Superior temporal gyrus (tissue), 1 donor: ENCODE measurements at regions not wholly inside any gene's neighbourhood (a gene's known extent, or its start where the extent isn't known, plus 50 kb on each side); places are given as distances from the start of the nearest gene placed in this dataset.
"Not testable (repeated sequence)": the region's sequence is repeated elsewhere in the genome, so short reads cannot be mapped to it uniquely, and the experiment has no call there.

Source experiments
- DNase-seq: peaks from one replicate; pipeline ENCODE4 v3.0.0-alpha.2; 2016; ENCODE audit errors: extremely low spot score

DNA sequence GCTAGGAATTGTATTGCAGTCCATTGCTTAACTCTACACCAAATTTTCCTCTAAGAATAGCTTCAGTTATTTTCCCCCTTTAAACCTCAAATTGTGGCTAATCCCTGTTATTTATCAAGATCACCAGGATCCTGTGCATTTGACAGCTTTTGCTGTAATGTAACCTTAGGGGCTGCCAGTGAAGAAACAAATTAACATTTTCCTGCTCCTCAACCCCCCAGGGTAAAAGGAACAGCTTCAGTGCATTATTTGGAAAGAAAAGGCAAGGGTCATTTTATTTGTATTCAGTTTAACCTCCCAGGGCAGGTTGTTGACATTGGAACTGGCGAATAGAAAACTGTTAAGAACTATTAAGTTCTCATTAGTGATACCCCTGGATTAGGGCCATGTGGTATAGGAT is 57.0 kb downstream of the PCDH20 start:
- DNase-seq, result no peak

DNA sequence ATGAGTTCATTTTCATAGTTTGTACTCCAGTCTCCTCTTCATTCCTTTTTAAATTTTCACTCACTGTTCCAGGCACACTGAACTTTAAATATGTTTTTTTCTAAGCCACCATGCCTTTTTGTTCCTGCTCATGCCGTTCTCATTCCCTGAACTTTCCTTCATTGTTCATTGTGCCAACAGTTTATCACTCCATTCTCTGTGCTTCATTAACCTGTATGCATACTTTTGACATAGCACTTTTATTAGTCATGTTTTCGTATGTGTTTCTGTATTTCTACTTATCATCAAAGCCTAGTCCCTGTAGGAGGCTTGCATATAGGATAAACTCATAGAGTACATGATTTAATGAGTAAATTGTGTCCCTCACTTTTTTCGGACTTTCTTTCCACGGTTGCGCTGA is 65.3 kb downstream of the PCDH20 start:
- DNase-seq, result no peak

DNA sequence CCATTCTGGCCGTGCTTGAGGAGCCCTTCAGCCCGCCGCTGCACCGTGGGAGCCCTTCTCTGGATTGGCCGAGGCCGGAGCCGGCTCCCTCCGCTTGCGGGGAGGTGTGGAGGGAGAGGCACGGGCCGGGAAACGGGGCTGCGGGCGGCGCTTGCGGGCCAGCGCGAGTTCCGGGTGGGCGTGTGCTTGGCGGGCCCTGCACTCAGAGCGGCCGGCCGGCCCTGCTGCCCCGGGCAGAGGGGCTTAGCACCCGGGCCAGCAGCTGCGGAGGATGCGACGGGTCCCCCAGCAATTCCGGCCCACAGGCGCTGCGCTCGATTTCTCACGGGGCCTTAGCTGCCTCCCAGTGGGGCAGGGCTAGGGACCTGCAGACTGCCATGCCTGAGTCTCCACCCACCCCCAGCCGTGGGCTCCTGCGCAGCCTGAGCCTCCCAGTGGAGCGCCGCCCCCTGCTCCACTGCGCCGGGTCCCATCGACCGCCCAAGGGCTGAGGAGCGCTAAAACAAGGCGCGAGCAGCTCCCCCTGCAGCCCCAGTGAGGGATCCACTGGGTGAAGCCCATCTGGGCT is 76.5 kb downstream of the PCDH20 start:
- DNase-seq, result no peak

DNA sequence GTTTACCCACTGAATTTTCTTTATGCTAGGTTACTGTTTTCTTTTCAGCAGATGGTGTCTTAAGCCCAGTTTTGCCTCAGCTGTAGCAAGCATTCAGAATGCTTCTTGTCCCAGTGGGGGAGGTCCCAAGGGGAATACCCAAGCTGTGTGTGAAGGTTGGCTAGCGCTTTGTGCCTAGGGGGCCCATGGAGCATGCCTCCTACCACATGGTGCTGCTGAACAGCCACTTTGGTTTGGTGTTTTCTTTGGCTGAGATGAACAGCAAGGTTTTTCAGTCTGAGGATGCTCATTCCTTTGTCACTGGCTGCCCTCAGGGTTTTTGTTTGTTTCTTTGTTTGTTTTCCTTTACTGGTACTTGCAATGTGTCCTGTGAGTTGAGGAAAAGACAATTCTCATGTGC is 99.0 kb downstream of the PCDH20 start:
- DNase-seq, result no peak

DNA sequence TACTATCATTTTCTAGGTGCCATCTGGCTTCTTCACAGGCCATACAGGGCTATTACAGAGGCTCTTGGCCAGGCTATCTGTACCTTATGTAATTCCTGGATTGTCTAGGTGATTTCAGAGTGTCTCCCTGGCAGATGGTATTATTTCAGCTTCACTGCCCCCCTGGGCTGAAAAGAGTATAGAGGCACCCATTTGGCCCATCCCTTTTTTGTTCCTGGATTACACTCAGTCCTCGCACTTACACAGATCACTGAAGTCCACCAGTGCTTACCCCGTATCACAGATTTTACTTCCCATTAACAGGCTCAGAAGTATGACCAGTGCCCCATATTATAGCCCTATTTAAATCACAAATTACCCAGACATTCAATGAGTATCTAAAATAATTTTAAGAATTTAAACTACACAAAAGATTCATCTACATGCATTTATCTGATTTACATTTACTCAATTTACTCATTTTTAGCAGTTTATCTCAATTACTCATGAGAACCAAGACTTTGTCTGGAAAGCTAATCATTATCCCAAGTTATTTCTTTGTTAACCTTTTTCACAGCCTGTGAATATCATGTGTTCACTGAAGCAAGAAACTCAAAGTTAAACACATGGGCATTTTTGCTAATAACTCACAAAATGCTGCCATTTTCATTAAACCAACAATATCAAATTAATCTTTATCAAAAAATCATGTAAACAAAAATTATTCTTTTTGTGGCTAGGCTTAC is 121.0 kb downstream of the PCDH20 start:
- DNase-seq, result no peak

DNA sequence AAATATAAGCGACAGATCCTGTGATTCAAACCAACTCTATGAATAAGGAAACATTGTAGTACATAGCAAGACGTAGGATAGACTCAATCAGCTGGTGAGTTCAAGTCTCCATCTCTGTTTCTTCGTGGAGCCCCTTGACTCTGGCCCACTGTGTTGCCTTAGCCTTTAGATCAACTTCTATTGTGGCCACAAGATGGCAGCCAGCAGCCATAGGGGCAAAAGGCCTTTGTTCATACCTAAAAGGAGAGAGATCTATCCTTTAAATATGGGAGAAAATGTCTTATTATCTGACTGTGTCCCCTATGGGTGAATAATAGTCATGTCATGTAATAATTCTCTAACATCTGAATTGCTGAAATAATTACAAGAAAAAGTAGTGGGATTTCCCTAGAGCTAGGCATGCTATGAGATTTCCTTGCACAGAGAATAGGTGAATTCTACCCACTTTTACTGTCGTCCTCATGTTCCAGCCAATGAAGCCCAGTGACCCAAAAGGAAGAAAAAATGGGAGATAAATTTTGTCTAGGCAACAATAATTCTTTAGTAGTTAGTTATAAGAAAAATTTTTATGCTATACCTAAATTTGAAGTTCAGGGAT is 129.4 kb downstream of the PCDH20 start:
- DNase-seq, result no peak

DNA sequence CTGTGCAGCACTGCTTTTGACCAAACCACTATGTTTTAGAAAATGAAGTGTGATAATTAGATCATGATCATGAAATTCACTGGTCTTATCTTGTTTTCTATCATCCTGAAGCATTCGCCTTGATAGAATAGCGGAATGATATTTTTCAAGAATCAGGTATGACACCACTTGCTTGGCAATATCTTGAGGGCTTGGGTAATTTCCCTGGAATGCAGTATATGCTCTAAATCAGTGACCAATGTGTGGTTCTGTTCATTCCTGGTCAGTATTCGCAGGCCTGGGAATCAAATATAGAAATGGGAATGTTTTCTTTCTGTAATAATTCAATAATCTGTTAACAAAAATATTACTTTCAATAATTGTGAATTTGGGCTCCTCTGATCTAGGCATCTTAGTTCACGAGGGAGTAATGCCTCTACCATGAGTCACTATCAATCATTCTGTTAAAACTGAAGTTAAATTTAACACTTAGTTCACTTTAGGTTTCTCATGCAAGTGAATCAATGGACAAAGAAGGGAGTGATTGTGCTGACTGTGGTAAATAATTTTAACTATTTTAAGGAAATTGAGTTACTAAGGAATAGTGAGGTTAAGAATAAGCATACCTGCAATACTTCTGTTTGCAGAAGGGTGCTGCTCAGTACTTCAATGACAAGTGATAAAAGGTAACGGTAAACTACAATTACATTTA is 137.9 kb downstream of the PCDH20 start:
- DNase-seq, result no peak

DNA sequence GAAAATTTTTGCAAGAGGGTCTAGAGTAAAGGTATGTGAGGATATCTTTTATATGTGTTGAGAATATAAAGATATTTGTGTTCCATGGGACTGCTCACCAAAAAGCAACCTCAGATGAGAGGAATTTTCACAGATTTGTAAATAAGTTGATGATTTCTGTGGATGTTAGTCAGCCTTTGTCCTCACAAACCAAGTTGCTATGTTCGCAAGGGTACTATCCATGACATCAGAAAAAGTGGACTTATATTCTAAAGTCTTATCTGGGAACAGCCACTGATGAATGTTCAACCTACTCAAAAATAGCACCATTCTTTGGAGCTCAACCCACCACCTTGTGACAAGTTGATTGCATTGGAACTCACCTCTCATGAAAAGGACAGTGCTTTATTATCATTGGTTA is 138.6 kb downstream of the PCDH20 start:
- no peak for DNase-seq

DNA sequence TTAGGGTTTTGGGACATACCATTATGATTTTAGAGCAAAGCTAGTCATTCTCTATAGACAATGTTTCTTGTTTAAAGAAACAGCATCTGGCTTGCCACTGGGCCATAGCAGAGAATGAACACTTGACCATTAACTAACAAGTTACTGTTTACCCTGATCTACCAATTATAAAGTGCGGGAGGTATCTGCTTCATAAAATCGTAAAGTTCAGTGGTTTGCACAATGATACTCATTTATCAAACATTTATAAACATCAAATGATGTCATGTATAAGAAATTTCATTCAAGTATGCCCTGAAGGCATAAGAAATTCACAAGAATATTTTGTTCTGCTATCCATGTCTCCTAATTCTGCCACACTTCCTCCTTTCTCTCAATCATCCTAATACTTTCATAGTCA is 139.2 kb downstream of the PCDH20 start:
- DNase-seq, result no peak

DNA sequence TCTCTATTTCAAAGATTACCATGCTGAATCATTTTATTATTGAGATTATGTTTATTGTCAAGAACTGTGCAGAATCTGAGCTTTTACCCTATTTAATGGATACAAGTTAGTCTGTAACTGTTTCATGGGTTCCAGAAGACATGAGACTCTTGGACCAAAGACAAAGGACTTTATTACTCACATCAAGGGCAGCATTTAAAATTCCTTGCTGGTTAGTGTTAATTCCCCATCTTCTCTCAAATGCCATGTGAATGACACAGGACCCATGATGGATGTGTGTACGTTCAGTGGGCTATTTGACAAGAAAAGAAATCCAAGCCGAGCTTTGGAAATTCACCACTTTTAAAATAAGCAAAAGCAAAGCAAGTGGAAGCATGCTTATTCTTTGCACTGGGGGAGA is 139.9 kb downstream of the PCDH20 start:
- no peak for DNase-seq

DNA sequence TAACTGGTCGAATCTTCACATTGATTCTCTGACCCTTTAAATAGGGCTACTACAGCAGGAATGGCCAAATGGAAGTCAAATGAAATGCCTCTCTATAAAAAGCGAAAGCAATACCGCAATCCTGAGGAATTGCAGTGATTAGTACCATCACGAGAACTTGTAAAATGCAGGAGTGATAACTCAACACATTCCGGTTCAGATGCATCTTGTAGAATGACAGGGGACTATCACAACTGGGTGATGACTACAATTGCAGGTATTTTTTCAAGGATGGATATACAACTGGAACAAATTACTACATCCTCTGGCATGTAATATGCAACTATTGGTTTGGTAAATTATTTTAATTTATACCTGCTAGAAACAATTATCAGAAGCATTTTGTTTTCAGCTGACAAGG is 140.4 kb downstream of the PCDH20 start:
- no peak for DNase-seq

DNA sequence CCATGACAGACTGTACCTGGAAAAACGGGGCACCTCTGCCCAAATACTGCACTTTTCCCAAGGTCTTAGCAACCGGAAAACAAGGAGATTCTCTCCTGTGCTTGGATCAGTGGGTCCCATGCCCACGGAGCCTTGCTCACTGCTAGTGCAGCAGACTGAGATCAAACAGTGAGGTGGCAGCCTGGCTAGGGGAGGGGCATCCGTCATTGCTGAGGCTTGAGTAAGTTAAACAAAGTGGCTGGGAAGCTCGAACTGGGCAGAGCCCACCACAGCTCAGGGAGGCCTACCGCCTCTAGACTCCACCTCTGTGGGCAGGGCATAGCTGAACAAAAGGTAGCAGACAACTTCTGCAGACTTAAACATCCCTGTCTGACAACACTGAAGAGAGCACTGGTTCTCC is 148.8 kb downstream of the PCDH20 start:
- not testable (repeated sequence) for DNase-seq

DNA sequence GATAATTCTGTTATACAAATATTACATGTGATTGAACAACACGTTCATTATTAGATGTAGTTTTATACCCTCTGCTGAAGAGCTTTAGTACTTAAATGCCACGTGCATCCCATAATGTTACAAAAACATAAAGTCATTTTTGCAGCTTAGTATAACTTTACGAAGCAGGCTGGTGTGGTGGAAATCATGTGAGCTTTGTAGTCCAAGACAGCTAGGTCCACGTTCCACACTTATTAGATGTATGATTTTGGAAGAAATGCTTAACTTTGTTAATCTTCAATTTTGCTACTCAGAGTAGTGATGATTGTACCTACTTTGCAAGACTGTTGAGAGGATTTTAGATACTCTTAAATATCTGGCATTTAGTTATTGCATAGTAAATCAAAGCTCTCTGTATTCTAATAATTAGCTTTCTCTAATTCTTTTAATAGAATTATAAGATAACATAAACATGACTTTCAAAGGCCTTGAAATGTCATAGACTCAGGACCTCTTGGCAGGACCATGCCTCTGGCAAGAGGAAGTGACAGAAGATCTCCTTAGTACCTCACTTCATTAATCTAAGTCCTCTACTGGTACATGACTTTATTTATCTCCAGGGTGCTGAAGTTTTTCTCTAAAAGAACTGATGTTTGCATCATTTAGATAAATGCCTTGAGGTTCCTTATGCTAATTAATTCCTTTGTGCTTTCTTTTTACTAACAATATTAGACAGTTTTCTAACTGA is 153.7 kb downstream of the PCDH20 start:
- no peak for DNase-seq

DNA sequence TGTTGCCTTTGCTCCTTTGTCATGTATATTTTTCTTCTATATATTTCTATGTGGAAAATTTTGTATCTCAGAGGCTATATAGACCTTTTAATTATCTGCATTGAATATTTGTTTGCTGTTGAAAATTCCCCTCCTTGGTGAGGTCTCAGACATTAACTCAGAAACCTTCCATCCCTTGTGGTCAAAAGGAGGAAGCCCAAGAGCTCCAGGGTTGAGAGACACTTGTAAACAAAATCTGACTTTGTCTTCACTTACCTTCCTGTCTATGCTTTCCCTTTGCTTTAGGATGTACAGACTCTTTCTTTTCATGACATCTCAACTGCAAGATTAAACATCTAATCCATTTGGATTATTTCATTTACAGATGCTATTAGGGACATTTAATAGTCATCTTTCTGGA is 157.5 kb downstream of the PCDH20 start:
- DNase-seq, result no peak

DNA sequence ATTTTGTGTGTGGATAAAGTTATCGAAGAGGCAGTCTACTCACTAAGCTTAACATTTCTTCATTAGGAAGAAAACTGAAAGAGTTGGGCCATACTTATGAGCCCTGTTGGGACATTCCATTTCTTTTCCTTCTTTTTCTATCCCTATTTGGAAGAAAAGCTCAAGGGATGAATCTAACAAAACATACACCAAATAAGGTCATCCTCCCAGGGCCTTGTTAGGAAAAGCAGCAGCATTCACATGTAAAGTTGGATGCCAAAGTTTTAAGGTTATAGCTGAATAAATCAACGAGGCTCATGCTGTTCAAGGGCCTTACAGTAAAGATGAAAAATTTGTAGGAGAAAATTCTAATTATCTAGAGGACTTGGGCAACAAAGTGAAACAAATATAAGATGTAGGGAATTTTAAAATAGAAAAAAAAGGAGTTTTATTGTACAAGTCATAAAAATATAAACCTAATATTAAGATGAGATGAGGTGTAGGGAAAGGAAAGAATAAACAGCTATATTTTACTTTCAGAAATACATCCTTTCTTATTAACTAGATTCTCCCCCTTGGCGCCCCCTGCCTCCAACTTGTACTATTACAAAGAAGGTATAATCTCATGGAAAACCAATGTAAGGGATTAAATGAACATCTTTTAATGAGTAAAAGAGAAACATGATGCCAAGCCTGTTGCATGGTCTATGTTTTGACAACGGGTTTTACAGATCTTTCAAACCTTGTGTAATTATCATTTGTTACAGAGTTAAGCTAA is 160.4 kb downstream of the PCDH20 start:
- no peak for DNase-seq

DNA sequence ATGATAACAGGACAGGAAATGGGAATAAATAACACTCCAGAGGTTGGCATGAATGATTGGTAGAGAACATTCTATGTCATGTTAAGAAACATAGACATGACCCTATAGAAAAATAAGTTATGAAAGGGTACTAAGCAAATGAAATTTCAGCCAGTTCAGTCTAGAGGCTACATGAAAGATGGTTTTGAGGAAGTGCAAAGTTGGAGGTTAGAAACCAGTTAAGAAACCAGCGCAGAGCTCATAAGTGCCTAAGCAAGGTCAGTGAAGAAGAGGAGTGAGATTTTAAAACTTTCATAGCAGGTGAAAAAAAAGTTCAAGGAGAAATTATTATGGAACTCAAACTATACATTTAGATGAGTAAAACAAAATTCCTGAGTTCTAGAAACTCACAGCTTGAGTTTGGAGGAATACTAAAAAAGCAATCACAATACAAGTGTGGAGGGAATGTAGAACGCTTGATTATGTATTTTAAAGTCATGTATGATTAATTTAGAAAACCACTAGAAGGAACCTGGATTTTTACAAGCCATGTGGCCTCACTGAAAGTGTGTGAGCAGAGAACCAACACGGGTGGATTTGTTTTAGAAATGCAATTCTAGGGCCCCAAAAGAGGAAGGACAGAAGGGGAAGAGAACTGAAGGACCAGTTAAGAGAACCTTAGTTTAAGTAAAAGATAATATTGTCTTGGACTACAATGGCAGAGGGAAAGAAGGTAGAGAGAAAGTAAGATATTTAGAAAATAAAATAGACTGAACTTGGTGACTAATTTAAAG is 162.4 kb downstream of the PCDH20 start:
- DNase-seq, result no peak

DNA sequence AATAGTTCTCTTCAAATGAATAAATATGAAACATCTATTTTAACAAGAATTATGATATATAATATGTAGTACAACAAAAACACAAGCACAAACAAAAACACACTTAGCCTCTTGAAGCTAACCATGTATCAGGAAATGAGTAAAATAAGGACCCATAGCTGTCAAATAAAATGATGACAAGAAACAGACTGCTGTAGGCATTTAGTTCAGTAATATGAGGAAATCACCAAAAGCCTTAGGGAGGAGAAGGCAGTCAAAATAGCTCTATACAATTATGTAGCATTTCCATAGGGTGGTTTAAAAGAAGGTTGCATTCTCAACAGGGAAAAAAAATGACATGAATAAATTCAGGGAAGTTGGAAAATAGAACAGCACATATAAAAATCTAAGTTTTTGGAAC is 163.4 kb downstream of the PCDH20 start:
- no peak for DNase-seq

DNA sequence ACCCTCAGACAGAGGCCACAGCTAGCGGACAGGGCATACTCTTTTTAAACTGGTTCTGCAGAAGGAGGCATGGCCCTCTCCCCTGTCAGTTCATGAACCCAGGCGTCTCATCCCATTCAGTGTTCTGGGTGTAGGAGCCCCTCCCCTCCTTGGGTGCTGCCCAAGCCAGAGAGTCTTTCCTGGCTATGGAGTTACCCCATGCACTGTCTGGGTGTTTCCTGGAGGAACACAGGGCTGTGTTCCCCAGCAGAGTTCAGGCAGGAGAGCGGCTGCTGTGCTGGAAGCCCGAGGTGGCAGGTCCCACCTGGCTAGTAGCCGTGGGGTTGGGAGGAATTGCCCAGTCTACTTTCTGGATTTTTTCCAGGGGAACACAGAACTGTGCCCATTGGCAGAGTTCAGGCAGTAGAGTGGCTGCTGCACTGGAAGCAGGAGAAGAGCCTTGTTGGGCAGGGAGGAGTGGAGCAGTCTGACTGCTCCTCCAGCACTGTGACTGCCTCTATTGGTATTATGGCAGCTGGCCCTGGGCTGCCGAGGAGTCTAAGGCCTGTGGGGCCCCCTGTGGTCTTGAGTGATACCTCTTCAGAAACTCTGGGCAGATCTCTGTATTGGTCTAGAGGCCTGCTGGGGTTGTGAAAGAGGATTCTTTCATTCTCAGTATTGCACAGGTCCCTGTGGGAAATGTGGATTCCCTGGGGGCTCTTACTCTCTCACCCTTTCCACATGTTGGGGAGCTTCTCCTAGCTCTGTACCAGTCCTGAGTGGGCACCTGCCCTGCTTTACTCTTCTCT is 168.3 kb downstream of the PCDH20 start:
- DNase-seq, result no peak

DNA sequence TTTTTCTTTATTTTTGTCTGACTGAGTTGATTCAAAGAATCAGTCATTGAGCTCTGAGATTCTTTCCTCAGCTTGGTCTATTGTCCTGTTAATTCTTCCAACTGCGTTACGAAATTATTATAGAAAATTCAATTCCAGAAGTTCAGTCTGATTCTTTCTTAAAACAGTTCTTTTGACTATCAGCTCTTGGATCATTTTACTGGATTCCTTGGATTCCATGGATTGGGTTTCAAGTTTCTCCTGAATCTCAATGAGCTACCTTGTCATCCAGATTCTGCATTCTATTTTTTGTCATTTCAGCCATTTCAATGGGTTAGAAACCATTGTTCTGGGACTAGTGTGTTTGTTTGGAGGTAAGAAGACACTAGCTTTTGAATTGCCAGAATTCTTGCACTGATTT is 169.3 kb downstream of the PCDH20 start:
- DNase-seq, result no peak

DNA sequence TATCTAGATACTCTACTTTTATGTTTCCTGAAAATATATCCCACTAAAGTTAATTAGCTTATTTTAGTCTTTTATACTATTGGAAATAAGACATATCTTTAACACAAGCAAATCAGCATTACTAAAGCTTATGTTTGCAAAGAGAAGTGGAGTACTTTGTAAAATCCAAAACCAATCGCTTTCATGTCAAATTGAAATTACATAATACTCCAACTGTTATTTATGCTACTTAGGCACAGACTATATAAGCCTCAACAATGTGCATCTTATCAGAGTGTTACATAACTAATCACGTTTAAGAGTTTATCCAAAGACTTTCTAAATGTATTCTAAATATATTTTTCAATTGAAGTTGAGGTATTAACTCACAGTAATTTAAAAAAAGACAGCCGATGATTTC is 200.0 kb downstream of the PCDH20 start:
- no peak for DNase-seq
